ENCODE measurements at regions not wholly inside any gene's neighbourhood (a gene's known extent, or its start where the extent isn't known, plus 50 kb on each side); places are given as distances from the start of the nearest gene placed in this dataset.

DNA sequence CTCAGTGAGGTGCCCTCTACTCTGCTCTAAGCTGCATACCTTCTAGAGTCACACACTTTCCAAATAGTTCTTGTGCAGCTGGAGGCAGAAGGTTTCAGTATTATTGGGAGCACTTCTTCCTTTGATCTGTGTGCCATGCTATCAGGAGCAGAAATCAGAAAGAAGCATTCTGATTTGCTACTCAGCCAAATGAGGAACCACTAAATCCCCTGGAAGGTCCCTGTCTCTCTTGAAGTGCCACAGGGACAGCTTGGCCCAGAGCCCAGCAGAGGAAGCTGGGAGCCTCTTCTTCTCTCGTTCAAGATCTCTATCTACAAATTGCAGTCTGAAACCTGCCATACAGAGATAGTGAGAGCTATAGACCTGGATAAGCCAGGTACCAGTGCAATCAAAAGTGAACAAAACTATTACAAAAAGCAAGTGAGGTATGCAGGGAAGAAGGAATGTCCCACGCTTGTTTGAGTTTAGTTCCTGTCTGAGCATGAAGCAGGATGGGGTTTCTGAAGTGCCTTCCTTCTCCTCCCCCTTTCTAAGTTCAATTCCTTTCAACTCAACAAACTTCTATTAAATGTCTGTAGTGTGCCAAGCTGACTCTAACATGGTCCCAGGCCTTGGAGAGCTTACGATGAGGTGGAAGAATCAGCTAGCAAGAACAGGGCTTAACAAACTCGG, 100.9 kb upstream of the PARP11 start:
- no peak for TF ChIP-seq JUN (IDR thresholded peaks at IDR 0.05; ENCODE audit: borderline replicate concordance, insufficient read depth, insufficient read length, low read depth)
- TF ChIP-seq POLR2AphosphoS5 (IDR thresholded peaks at IDR 0.05; ENCODE audit: insufficient read depth, low read depth, low read length), result no peak
- no peak for TF ChIP-seq POLR2A (IDR thresholded peaks at IDR 0.05; ENCODE audit: low read depth, low read length)
- TF ChIP-seq, protein P1, sequence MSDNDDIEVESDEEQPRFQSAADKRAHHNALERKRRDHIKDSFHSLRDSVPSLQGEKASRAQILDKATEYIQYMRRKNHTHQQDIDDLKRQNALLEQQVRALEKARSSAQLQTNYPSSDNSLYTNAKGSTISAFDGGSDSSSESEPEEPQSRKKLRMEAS (IDR thresholded peaks at IDR 0.05; ENCODE audit: insufficient read depth, insufficient read length), result no peak
- TF ChIP-seq EZH2 (IDR thresholded peaks at IDR 0.05; ENCODE audit: borderline replicate concordance, low read depth, low read length, severe bottlenecking), result no peak
- no peak for TF ChIP-seq FOS (IDR thresholded peaks at IDR 0.05; ENCODE audit: borderline replicate concordance, insufficient read depth, low read length)
- no peak for TF ChIP-seq MYC (IDR thresholded peaks at IDR 0.05; ENCODE audit: low read depth, low read length)
- TF ChIP-seq GATA2 (IDR thresholded peaks at IDR 0.05; ENCODE audit: insufficient read depth, insufficient read length, low read depth, low read length), result no peak
- TF ChIP-seq, protein P2, sequence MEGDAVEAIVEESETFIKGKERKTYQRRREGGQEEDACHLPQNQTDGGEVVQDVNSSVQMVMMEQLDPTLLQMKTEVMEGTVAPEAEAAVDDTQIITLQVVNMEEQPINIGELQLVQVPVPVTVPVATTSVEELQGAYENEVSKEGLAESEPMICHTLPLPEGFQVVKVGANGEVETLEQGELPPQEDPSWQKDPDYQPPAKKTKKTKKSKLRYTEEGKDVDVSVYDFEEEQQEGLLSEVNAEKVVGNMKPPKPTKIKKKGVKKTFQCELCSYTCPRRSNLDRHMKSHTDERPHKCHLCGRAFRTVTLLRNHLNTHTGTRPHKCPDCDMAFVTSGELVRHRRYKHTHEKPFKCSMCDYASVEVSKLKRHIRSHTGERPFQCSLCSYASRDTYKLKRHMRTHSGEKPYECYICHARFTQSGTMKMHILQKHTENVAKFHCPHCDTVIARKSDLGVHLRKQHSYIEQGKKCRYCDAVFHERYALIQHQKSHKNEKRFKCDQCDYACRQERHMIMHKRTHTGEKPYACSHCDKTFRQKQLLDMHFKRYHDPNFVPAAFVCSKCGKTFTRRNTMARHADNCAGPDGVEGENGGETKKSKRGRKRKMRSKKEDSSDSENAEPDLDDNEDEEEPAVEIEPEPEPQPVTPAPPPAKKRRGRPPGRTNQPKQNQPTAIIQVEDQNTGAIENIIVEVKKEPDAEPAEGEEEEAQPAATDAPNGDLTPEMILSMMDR (IDR thresholded peaks at IDR 0.05; ENCODE audit: extremely low read depth in 1 of 2, insufficient read depth in 1 of 2, low read depth in 1 of 2, low read length in 2 of 2), result no peak
- Histone ChIP-seq H3K79me2 (ENCODE audit: control insufficient read depth, insufficient read depth, low read length) (no peaks in the 10 kb centered on the region), H3K4me2 (ENCODE audit: insufficient read depth, low read length) (no peak overlapping the region), H3K27ac (ENCODE audit: insufficient read depth, low read depth, low read length) (no peak overlapping the region), H3K9me3 (replicated peaks; ENCODE audit: control insufficient read depth, insufficient read depth, low read length) (no peaks in the 10 kb centered on the region), H3K36me3 (ENCODE audit: control insufficient read depth in 2 of 2, extremely low read depth in 1 of 2, insufficient read depth in 2 of 2, low read length in 2 of 2) (no peaks in the 10 kb centered on the region), H2AFZ (ENCODE audit: low read depth, low read length) (no peak overlapping the region), H3K27me3 (ENCODE audit: control insufficient read depth in 2 of 2, insufficient read depth in 2 of 2, low read length in 2 of 2) (no peaks in the 10 kb centered on the region), H3K9me1 (replicated peaks; ENCODE audit: control insufficient read depth, extremely low read depth, insufficient read depth, low read length) (no peaks in the 10 kb centered on the region), H3K9ac (replicated peaks; ENCODE audit: extremely low read depth, insufficient read depth, low read length) (no peak overlapping the region), H4K20me1 (replicated peaks; ENCODE audit: control insufficient read depth, extremely low read depth, insufficient read depth, low read length) (no peaks in the 10 kb centered on the region), H3K4me3 (replicated peaks in 1 of 3; ENCODE audit: insufficient read depth in 1 of 3, low read depth in 1 of 3, low read length in 3 of 3) (no peak overlapping the region), H3K4me1 (ENCODE audit: control insufficient read depth, extremely low read depth, insufficient read depth, low read length) (no peaks in the 10 kb centered on the region)
- BruUV-seq (replicated peaks), result no TSS peak
- DNase-seq (ENCODE audit: low read depth, low spot score), result no peak
- POLR2A ChIA-PET, result no interaction called here
- intact Hi-C loops (cut with micrococcal nuclease) (no loop called here), dilution Hi-C loops (cut with MboI; ENCODE audit: extremely low pct_ligation_motif_present, low sequenced_read_pairs) (no loop called here)
- CTCF ChIA-PET, result no interaction called here
- no peak for FAIRE-seq

All from endothelial cell of umbilical vein (primary cell).